ENCODE measurements at regions not wholly inside any gene's neighbourhood (a gene's known extent, or its start where the extent isn't known, plus 50 kb on each side); places are given as distances from the start of the nearest gene placed in this dataset.

- ATAC-seq (peak; percentile 98), DNase-seq (peak; percentile 50 to 74 (median 70))
- intact Hi-C loops (cut with DNase I), result loop anchor here in 1 of 2 donors (5.0 kb wide), 1 partner anchor 138 kb away; no protein-coding TSS in a partner anchor
- peak overlapping the region; percentile 29 to 36 for H3K4me3 ChIP-seq
- H3K36me3 ChIP-seq, result no peaks in the 10 kb centered on the region
- peak overlapping the region; percentile 48 to 79 for H3K27ac ChIP-seq
- H3K27me3 ChIP-seq, result peaks cover 5 to 23% of the 10 kb centered on the region in 2 donors
- TF ChIP-seq CTCF (IDR thresholded peaks at IDR 0.05), result peak; percentile 53 to 67
- no peaks in the 10 kb centered on the region for H3K9me3 ChIP-seq
- peaks cover 0 to 6% of the 10 kb centered on the region in 2 donors for H3K4me1 ChIP-seq
These were observed 78.9 kb downstream of the OLIG3 start for GRCh38 chr6:137415127-137415833.

- Histone ChIP-seq H3K36me3 (no peaks in the 10 kb centered on the region), H3K4me3 (no peak overlapping the region), H3K27ac (peak overlapping the region in 1 of 2 donors; percentile 48), H3K27me3 (peaks cover 5 to 23% of the 10 kb centered on the region in 2 donors), H3K4me1 (peaks cover 0 to 6% of the 10 kb centered on the region in 2 donors), H3K9me3 (no peaks in the 10 kb centered on the region)
- no peak for DNase-seq
- TF ChIP-seq CTCF (IDR thresholded peaks at IDR 0.05), result no peak
- ATAC-seq, result peak; percentile 14
- intact Hi-C loops (cut with DNase I), result no loop called here
These were observed 79.6 kb downstream of the OLIG3 start for GRCh38 chr6:137414599-137414998.

GRCh38 chr6:137413482-137413881, 80.7 kb downstream of the OLIG3 start:
- no peak for DNase-seq
- no peak overlapping the region for H3K27ac ChIP-seq
- H3K4me3 ChIP-seq, result no peak overlapping the region
- H3K36me3 ChIP-seq, result no peaks in the 10 kb centered on the region
- no peak for TF ChIP-seq CTCF (IDR thresholded peaks at IDR 0.05)
- H3K4me1 ChIP-seq, result peaks cover 0 to 6% of the 10 kb centered on the region in 2 donors
- H3K27me3 ChIP-seq, result peaks cover 5 to 23% of the 10 kb centered on the region in 2 donors
- no peaks in the 10 kb centered on the region for H3K9me3 ChIP-seq
- no peak for ATAC-seq
- intact Hi-C loops (cut with DNase I), result no loop called here

GRCh38 chr6:137412562-137412961, 81.6 kb downstream of the OLIG3 start:
- Histone ChIP-seq H3K9me3 (no peaks in the 10 kb centered on the region), H3K4me1 (peaks cover 0 to 6% of the 10 kb centered on the region in 2 donors), H3K4me3 (no peak overlapping the region), H3K27me3 (peaks cover 5 to 23% of the 10 kb centered on the region in 2 donors), H3K36me3 (no peaks in the 10 kb centered on the region), H3K27ac (no peak overlapping the region)
- TF ChIP-seq CTCF (IDR thresholded peaks at IDR 0.05), result no peak
- intact Hi-C loops (cut with DNase I), result no loop called here
- ATAC-seq (no peak), DNase-seq (no peak)

- Histone ChIP-seq H3K27ac (no peak overlapping the region), H3K27me3 (peaks cover 5 to 9% of the 10 kb centered on the region in 2 donors), H3K36me3 (no peaks in the 10 kb centered on the region), H3K9me3 (no peaks in the 10 kb centered on the region), H3K4me3 (no peak overlapping the region), H3K4me1 (no peaks in the 10 kb centered on the region)
- TF ChIP-seq CTCF (IDR thresholded peaks at IDR 0.05), result no peak
- DNase-seq (no peak), ATAC-seq (no peak)
- intact Hi-C loops (cut with DNase I), result no loop called here
These were observed 84.9 kb downstream of the OLIG3 start for GRCh38 chr6:137409266-137409777.

Measured in left lung (tissue), 4 donors.